GM19035 (cell line): ENCODE measurements at regions not wholly inside any gene's neighbourhood (a gene's known extent, or its start where the extent isn't known, plus 50 kb on each side); places are given as distances from the start of the nearest gene placed in this dataset.

Source experiments
- ATAC-seq: cut with Tn5 transposase; IDR thresholded peaks from one replicate; pipeline ENCODE4 v1.9.1; 2021; ENCODE audit not compliant: unreplicated experiment

GRCh38 chr16:80054647-80055046 is 454.1 kb upstream of the MAF start:
- no peak for ATAC-seq

GRCh38 chr16:80051040-80051439 is 450.5 kb upstream of the MAF start:
- no peak for ATAC-seq

- no peak for ATAC-seq
Measured at GRCh38 chr16:80048250-80048649, 447.7 kb upstream of the MAF start.

GRCh38 chr16:80047842-80048241 is 447.3 kb upstream of the MAF start:
- ATAC-seq = no peak

DNA sequence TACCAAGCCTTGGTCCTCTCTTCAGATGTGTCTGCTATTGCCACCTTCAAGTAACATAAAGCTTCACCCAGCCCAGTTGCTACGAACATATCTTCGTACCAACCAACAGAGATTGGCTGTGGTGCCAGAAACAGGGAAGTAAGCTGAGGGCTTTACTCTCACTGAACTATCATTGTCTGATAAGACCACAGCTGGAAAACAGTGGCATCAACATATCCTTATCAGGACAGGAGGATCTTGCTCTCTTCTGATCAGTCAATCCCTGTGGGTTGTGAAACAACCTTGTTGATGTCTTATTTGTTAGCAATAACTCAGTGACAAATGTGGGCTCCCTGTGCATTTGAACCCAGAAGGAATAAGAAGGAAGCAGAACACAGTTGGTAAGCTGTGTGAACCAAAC is 446.3 kb upstream of the MAF start:
- no peak for ATAC-seq

DNA sequence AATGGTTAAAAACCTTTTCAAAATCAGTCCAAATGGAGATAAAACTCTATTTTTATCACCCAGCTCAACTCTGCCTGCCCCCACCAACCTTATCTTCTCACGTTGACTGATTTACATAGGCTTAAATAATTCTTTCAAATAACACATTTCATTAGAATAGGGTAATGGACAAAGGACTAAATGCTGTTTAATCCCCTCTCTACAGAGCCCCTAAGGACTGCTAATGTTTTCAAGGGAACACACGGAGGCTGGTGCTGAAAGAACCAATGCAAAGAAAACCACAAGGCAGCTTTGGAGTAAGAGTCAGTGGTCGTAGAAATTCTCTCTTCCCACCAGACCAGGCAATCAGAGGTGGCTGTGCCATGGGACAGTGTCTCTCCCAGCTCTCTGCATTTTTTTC is 445.7 kb upstream of the MAF start:
- no peak for ATAC-seq

DNA sequence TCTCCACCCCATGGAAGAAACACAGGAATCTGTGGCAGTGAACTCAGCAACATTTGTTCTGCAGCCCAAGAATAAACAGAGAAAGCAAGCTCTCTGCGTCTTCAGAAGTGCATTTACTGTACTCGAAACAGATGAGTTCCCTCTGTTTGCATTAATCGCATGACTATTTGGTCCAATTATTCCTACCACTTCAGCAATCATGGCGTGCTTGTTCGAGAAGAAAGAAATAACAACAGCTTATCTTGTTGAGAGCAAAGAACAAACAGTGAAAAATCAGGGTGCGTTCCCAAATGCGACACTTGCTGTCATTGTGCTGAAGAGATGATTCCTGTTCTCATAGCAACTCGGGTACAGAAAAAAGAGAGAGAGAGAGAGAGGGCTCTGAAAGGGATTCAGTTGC is 445.3 kb upstream of the MAF start:
- no peak for ATAC-seq

- ATAC-seq = no peak
Measured at GRCh38 chr16:80041410-80041809, 440.9 kb upstream of the MAF start.

GRCh38 chr16:80040814-80041213 is 440.3 kb upstream of the MAF start:
- no peak for ATAC-seq

GRCh38 chr16:80040413-80040812 is 439.9 kb upstream of the MAF start:
- no peak for ATAC-seq

GRCh38 chr16:80039777-80040176 is 439.2 kb upstream of the MAF start:
- ATAC-seq = no peak

DNA sequence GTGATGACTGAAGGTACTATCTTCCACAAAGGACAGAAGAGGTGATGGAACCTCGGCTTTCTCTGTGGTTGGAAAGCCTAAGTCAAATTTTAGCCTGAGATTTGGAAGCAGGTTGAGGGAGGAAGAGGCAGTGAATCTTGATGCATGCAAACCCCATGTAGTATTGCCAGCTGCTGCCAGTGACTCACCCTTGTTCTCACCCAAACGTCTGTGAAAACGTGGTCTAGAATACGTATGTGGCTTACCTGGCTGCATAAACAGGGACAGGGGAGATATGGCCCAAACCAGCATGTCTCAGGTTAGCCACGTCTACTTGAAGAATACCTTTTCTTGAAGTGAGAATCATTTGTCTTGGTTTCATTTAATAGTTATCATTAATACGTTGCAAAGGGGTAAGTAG is 438.0 kb upstream of the MAF start:
- ATAC-seq = no peak

GRCh38 chr16:80034948-80035663 is 434.6 kb upstream of the MAF start:
- ATAC-seq = no peak

GRCh38 chr16:80034469-80034826 is 433.9 kb upstream of the MAF start:
- no peak for ATAC-seq

DNA sequence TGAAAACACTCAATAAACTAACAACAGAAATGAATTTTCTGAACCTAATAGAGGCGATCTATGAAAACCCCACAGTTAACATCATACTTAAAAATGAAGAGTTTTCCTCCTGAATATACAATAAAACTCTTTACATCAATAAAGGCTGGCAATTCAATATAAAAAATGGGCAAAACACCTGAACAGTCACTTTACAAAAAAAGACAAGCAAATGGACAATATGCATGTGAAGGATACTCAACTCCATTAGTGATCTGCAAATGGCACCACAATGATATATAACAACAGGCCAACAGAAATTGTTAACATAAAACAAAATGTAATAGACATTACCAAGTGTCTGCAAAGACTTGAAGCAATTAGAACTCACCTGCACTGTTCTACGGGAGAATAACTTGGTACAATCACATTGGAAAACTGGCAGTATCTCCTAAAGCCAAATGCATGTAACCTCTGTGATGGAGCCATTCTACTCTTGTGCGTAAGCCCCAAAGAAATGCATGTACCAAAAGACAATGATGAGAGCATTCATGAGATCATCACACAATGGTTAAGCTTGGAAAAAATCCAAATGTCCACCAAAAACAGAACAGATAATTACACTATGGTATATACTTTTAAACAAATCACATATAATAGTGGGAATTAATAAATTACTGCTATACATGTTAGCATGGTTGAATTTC is 433.4 kb upstream of the MAF start:
- no peak for ATAC-seq

GRCh38 chr16:80029761-80030481 is 429.4 kb upstream of the MAF start:
- no peak for ATAC-seq

- no peak for ATAC-seq
Measured at GRCh38 chr16:80029381-80029630, 428.8 kb upstream of the MAF start.

GRCh38 chr16:80028581-80029380 is 428.2 kb upstream of the MAF start:
- ATAC-seq = no peak

DNA sequence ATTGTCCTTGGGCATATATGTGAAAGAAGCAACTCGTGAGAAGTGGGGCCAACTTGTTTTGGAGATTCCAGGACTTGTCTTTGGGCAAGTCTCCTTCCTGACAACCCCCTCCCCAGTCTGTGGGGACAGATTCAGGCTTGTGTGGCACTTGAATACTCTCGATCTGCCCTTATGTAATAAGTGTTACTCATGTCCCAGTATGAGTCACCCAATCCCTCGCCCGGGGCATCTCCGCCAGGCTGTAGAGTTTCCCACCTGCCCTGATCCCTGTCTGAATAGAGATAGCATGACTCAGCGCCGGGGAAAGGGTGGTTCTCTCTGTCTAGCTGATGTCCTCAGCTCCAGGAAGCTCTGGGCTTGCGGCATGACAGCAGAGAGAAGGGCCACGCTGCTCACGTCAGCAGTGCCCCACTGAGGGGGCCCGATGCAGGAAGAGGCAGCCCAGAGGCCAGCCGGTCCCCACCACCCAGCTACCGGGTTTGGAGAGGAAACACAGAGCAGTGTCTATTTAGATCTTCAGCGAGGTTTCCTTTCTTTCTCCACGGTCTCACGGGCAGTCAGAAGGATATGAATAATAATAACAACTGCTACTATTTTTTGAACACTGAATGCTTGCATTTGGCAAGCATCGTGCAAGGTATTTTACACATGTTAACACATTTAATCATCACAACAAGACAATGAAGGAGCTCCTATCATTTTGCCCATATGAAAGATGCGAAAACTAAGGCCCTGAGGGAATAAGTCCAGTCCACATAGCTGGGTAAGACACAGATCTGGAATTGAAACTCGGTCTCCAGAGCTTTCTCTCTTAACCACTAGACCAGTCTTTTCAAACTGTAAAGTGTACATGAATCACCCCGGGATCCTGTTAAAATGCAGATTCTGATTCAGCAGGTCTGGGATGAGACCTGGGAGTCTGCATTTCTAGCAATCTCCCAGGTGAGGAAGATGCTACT is 426.7 kb upstream of the MAF start:
- ATAC-seq = no peak

DNA sequence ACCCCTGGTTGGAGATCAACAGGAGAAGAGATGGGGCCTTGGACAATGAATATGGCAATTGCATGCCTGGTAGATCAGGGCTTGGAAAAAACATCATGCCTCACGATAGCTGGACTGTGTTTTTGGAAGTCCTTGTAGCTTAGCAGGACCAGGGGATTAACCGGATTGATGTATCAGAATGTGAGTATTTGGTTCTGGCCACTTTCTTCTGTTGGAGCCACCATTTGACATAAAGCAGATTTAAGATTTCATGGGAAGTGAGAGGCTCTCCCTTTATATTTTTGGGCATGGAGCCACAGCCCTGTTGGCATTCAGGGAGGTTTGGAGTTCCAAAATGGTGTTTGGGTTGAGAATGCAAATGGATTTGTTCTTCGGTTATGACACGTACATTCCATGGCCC is 424.7 kb upstream of the MAF start:
- no peak for ATAC-seq

- ATAC-seq = no peak
Measured at GRCh38 chr16:80024443-80024842, 423.9 kb upstream of the MAF start.
